Activated T-cell treated with anti-CD3 and anti-CD28 coated beads for 4 hours (primary cell): ENCODE measurements at regions not wholly inside any gene's neighbourhood (a gene's known extent, or its start where the extent isn't known, plus 50 kb on each side); places are given as distances from the start of the nearest gene placed in this dataset.

ENCODE experiments used
- DNase-seq: peaks from one replicate; pipeline ENCODE4 v3.0.0-alpha.2; 2020

DNA sequence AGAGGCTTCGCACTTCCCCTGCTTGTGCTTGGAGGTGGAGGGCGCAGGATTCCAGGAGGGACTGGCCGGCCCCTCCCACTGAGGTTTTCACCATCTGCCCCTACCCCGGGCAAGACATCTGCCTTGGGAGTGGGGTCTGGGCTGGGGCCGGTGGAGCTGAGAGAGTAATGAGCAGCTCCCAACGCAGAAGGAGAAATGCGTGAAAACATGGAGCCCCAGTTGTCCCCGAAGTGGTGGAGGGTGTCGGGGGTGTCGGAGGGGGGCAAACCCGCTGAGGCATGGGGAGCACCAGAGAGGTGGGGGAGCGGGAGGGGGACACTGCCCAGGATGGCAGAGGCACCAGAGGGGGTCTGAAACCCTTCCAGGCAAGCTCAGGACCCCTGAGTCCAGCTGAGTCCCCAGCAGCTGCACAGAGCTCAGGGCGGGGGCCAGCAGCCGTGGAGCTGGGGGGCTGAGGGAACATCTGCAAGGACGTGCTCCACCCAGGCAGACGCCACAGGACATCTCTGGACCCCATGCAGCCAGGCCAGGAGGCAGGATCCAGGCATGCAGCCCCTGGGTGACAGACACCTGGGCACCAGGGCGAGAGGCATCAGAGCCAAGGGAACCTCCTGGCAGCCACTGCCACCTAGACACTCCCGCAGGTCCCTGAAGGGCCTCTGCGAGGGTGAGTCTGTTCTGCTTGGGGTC lies 110.6 kb downstream of the SIK1 start:
- no peak for DNase-seq

DNA sequence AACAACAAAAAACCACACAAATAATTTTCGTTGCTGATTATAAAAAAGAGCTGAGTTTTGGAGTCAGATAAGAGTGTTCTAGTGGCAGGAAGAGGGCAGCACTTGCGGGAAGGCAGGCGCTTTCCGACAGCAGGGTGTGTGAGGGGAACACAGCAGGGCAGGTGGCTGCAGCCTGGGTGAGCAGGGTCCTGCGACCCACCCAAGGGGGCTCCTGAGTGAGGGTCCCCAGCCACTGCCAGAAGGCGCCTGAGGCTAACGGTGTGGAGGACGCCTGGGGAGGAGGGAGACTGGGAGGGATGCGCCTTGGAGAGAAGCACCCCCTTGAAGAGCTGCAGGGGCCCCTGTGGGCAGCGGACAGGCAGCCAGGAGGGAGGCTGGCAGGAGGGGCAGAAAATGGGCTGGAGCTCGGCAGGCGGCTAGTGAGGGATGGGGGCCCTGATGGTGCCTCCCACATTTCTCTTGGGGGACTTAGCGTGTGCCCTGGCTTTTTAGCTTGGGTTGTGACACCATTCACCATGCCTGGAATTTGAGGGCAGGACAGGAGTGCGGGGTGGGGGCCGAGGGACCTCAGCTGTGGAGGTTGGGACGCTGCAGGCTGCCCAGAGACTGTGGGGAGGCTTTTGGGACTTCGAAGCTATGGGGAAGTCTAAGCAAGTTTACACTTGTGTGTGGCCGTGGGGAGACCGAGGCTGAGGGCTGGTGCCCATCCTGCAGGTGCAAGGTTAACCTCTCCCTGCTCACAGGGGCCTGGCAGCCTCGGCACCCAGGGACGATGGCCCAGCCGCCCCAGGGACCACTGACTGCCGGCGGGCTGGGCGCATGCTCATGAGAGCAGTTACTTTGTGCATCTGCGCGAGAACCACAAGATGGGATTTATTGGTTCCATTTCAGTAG lies 111.4 kb downstream of the SIK1 start:
- DNase-seq: no peak

DNA sequence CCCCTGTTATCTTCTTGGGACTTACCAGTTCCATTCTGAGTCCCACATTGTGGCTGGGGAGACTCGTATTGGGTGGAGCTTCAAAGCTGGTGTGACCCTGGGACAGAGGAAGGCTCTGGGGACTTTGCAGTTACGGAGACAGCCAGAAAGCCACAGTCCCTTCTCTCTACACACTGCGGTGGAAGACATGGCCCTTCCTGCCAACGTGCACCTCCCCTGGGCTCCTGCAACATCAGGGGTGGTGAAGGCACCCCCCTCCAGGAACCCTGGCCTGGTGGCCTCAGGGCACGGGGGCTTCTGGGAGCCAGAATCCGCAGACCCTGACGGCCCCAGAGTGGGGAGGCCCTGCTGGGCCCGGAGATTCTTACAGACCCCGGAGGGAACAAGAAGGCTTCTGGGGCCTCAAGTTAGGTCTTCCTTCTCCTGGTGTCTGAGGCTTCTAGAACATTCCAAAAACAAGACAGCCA lies 113.0 kb downstream of the SIK1 start:
- DNase-seq: no peak

DNA sequence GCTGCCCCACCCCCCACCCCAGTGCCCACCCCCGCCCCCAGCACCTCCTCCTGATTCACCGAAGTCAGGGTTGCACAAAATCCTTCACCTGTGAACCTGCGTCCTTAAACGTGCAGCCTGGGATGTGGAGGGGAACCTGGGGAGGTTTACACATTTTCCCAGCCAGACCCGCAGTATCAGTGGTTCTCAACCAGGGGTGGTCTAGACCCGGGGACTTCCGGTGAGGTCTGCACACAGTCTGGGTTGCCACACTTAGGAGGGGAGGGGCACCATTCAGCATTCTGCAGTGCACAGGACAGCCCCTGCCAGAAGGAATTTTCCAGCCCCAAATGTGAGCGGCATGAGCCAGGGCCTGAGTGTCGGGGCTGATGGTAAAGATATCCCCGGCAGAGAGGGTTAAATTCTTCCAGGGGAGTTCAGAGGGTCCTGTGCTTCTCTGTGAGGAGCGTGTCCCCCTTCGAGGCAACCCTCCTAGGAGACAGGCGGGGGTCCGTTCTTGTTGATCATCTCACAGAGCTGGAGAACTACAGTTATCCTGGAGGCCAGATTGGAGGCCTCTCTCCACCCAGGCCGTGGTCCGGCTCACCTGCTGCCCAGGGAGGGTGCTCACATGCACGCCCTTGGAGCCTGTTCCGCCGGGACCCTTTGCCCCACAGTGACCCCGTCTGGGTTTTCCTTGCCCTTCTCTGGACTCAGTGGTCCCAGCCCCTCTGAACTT lies 113.6 kb downstream of the SIK1 start:
- DNase-seq: no peak

DNA sequence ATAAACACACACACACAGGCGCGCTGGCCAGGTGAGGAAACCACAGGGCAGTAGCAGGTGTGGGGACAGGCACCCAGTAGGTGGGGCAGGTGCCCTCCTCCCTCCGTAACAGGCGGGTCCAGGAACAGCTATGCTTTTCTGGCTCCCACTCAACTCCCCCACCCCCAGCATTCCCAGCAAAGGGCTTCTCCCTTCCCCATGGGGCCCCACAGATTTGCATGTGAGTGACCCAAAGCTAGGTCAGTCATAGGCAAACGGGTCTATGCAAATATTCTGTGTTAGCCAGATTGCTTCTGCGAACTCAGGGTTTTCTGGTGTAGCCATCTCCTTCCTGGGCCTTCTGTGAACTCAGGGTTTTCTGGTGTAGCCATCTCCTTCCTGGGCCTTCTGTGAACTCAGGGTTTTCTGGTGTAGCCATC lies 114.2 kb downstream of the SIK1 start:
- DNase-seq: no peak

DNA sequence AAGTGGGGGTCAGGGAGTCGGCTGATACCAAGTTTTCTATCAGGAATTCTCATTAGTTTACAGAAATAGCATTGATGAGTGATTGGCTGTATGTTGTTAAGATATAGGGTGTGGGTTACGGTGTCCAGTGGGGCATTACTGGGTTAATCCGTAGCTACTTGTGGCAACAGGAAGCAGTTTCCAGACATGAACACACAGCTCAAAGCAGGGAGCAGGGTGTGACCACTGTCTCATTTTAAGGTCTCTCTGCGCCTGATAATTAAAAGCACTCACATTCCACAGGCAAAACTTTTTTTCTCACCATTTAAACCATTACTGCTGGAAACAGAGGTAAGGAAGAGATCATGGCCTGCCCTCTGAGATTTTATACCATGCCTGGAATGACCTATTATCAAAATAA lies 114.9 kb downstream of the SIK1 start:
- no peak for DNase-seq

DNA sequence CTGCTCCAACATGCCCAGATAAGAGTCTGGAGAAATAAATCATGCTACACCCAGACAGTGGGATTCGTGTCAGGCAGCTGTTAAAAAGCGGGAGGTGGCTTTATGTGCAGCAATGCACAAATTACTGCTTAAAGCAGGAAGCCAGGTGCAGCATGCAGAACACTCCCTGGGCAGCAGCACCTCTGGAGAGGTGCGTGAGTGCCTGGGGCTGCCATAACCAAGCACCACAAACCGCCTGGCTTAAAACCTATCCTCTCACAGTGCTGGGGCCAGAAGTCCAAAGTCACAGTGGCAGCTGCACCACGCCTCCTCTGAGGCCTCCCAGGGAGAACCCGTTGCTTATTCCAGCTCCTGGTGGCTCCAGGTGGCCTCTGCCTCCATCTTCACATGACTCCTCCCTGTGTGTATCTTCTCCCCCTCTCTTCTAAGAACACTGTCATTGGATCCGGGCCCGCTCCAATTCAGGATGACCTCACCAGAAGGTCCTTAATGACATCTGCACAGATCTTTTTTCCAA lies 115.6 kb downstream of the SIK1 start:
- DNase-seq: no peak

DNA sequence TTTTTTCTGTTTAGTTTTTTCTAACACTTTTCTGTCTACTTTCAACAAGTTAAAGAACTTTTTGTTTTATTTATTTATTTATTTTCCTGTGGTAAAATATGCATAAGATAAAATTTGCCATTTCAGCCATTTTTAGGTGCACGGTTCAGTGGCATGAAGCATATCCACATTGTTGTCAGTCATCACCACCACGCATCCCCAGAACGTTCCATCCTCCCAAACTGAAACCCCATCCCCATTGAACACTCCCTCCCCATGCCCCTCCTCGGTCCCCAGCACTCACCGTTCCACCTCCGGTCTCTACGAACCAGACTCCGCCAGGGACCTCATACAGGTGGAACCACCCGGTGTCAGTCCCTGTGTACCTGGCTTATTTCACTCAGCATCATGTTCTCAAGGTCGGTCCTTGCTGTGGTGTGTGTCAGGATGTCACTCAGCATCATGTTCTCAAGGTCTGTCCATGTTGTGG lies 118.1 kb downstream of the SIK1 start:
- no peak for DNase-seq

DNA sequence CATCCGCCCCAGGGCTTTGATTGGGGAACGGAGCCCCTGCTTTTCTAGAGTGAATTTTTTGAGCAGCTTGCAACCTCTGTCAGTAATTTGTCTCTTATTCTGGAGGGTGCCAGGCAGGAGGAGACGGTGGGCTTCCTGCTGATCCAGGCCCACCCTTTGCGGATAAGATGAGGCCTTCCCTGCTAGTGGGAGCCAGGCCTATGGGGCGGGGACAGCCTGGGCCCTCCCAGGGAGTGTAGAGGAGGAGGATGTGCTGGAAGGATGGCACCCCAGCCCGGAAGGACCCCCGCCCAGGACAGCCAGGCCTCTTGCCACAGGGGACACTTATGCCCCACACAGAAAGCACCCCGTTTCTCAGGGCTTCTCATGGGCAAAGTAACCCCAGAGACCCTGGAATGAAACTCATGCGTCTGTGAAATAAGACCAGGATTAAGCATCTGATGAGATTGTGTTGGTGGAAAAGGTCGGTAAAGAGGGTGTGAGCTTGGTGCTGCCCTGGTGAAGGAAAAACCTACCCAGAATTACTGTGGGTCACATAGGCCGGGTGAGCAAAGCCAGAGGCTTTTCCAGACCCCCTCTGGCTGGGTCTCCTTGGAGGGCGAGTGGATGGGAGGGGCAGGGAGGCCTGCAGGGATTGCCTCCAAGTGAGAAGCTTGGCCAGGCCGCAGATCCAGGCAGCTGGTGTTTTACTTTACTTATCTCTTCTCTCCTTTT lies 118.7 kb downstream of the SIK1 start:
- no peak for DNase-seq

DNA sequence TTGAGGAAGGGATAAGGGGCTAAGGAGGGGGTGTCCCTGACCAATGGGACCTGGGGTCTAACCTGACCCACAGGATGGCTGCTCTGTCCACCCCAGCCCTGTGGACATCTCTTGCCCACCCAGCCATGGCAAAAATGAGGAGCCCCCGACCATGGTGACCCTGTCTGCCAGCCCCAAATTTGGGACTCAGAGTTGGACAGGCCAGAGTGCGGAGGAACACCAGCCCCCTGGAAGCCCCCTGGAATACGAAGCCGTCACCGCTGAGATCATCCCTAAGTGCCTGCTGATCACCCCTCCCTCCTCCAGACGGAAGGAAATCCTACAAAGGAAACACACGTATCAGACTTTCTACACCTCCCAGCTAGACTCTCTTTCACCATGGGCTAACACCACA lies 119.3 kb downstream of the SIK1 start:
- DNase-seq: no peak

DNA sequence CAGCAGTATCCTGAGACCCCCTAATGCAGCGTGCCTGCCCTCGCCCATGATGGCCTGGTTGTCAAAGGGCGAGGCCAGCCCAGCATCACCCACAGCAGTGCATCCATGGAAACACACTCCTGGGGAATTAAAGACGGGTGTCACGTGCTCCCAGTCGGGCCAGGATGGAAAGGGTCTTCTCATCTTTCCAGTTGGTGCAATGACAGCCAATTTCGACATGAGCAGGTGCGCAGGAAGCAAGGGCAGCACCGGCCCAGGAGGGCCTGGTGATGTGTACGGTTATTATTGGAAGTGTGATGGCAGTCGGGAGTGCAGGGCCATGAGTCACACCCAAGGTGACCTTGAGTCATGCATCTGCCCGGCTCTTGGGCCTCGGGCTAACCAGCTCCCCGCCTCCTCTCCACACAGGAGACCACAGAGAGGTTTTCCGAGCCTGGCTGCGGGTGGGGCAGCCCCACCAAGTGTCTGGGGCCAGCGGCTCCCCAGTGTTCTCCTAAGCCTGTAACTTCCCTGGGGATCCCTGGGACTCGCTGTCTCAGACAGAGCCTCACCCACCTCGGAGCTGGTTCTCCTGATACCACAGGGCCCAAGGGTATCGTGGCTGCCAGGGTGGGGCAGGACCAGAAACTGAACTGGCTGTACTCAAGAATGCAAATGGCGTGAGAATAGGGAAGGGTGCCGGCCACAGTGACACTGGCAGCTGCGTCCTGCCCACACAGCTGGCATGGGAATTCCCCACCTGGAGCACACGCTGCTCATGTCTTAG lies 119.8 kb downstream of the SIK1 start:
- DNase-seq: no peak

DNA sequence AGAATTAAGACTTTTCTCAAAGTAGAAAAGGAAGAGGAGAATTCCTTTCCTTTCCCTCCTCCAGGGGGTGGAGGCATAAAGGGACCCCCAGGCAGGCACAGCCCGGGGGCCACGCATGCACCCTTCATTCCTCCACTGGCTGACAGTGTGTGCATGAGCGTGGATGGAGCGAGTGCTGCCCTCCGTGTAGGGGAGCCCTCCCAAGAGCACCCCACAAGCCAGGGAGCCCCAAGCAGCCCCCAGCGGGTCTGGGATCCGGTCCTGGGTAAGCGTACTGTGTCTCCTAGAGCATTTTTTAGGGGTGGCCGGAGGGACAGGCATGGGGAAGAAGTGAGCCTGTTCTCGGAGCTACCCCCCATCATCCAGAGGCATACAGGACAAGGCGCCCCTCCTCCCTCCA lies 120.5 kb downstream of the SIK1 start:
- no peak for DNase-seq

DNA sequence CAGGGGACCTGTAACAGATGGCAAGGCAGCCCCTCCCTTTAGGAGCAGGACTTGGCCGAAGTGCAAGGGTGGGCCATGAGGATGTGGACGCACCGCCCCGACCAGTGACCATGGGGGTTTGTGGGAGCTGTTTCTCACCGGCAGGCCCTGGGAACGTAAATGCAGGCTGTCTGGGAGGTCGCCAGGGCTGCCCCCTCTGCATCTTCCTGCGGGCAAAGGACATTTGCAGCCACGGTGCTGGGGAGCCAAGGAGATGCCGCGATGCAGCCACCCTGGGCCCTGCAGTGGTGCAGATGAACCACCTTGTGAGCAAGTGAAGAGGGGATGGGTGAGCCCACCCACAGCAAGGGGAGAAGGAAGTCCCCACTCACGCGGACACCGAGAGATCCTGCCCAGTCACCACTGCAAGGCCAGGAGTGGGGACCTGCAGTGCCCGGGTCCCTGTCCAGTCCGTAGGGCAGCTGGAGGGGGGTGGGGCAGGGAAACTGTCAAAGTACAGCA lies 121.1 kb downstream of the SIK1 start:
- no peak for DNase-seq

DNA sequence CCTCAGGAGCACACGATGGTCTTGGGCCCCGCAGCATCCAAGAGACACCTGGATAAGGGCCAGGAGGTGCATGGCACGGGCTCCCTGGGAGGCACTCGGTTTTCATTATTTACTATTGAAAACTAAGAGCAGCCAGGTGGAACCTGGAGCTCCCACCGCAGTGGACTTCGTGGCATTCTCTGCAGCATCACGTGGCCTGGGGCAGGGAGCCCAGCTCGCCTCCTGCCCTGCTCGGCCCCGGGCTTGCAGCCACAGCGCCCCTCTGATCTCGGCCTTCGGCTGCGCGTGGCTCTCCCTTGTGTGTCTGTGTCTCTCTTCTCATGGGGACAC lies 121.6 kb downstream of the SIK1 start:
- no peak for DNase-seq

DNA sequence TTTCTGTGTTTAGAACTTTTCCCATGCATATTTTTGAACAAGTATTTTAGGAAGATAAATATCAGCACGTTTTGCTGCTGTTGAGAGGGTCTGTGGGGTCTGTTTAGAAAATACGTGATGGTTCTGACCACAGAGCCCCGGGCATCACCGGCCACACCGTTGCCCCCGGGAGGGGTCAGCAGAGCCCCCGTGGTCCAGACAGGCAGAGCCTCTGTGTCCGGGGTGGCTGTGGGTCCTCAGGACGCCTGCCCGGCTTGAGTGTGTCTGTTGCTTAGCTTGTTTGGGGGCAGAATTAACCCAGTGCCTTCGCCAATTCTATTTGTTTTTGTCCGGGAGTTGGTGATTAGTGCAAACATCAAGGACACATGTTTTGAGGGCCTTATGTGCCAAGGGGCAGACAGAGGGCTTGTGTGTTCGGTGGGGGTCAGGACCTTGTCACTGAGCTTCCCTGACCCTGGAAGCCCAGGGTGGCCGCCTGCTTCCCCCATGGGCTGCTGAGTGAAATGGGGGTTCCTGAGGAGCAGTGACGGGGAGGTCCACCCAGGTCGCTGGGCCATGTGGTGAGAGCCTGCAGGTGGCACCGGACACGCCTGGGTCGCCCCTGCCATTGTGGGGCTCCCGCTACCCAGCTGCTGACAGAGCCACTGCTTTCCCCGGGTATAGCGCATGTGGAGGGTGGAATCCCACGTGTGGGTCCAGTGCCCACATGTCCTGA lies 122.2 kb downstream of the SIK1 start:
- no peak for DNase-seq

DNA sequence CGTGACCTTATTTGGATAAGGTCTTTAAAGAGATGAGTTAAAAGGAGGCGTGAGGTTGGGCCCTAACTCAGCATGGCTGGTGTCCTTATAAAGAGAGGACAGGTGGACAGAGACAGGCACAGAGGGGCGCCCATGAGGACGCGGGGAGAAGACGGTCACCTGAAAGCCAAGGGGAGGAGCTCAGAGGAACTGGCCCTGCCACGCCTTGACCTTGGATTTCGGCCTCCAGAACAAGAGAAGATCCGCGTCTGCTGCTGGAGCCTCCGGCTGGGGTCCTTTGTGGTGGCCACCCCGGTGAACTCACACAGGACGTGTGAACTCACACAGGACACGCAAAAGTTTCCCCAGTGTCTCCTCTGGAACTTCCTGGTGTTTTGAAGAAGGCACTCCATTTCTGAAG lies 122.7 kb downstream of the SIK1 start:
- DNase-seq: no peak

DNA sequence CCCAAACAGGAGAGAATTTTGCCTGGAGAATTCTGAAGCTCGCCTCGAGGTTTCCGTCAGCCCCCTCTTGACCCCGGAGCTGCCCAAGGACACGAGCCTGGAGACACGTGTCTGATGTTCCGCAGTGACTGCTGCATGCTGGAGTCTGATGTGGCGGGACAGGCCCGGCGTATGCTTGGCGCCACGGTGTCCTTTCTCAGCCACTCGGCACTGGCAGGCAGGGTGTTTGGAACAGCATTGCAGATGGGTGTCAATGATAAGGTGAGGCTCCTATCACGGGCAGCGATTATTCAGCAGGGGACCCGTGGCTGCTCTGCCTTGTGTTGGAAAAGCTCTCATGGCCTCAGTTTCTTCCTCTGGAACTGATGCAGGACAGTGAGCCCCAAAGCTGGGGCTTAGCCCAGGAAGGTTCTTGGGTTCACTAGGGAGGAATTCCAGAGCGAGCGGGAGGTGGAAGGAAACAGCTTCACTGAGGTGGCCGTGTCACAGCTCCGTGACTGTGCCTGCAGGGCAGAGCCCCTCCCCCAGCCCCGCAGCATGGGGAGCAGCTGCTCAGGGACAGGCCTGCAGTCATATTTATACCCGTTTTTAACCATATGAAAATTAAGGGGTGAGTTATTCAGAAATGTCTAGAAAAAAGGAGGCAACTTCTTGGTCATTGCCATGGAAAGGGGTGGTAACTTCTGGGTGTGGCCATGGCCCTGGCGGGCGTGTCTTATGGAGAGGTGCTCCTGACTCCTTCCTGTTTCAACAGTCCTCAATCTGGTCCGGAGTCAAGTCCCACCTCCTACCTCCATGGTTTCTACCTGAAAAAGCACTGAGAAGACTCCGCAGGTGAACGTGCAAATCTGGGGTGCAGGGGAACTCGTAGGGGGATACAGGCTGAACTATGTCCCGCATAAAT lies 123.4 kb downstream of the SIK1 start:
- no peak for DNase-seq

DNA sequence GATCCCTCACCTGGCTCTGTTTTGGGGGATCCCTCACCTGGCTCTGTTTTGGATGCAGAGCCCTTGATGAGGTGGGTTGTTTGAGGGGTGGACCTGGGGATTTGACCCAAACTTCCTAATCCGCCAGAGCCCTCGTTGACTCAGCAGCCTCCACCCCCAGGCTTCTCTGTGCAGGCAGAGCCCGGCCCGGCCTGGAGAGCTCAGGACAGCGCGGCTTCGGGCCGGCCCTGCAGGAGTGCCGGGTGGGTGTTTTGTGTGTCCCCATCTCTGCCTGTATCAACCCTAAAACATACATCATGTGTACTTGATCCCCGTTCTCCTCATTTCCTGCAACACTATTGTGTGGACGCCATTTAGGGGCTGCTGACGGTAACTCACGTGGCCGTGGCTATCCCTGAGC lies 124.2 kb downstream of the SIK1 start:
- no peak for DNase-seq

DNA sequence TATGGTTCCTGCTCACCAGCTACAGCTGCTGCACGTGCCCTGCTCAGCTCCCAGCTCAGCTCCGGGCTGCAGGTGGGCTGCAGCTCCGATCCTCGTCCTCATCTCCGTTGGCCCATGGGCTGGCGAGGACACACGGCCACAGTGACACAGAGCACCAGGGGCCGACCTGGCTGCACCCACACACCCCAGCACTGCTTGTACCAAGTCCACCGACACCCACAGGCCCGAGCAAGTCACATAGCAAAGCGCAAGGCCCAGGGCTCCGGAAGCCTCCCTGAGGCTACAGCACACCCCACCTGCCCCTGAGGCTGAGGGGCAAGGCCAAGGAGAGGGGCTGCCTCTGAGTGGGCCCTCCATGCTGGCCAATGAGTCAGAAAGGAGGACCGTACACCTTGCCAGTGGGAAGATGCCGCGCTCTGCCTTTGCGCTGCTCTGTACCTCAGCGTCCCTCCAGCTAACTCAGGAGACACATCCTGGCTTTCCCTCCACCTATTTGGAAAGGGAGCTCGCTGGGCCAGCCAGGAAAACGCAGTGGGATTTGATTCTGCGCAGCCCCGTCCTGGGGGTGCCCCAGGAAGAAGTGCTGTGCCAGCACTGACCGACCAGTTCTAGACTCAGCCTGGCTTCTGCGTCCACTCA lies 124.8 kb downstream of the SIK1 start:
- DNase-seq: no peak
